ENCODE measurements at regions not wholly inside any gene's neighbourhood (a gene's known extent, or its start where the extent isn't known, plus 50 kb on each side); places are given as distances from the start of the nearest gene placed in this dataset.

DNA sequence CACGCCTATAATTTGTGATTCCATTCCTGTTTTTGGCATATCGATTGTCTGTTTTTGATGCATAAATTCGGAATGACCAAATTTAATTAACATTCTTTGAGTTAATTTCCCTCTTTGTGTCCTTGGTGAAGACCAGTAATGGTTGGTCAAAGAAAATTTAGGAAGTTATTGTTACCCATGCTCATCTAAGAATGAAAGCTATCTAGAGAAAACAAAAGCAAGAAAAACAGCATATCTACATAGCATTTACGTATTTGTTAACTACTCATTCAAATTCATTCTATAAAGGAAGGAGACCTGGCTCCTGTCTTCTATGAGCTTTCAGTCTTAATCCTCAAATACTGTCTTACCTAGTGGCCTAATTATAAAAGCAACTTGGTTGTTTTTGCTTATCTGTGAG is 59.2 kb upstream of the CHST9 start:
- DNase-seq = no peak

DNA sequence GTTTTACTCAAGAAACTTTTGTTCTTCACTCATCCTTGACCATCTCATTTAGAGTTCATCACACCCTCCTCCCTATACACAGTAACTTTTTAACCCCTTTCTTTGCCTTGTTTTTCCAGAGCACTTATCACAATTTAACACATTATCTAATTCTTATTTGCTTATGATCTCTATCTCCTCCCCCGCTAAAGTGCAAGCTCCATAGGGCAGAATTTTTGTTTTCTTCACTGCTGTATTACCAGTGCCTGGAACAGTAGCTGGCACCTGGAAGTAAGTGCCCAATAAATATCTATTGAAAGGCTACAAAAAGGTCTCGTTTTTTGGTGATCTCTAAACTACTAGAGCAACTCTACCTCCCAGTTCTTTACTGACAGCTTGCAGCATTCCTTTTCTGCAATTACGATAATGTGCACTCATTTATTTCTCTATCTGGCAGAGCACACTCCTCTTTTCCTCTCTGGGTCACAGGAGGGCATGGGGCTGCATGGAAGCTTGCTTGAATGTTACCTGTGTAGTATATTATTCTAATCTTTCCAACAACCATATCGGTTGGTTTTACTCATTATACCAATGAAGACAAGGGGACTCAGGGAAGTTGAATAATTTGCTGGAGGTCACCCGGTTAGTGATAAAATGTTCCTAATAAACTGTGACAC is 57.4 kb upstream of the CHST9 start:
- no peak for DNase-seq

DNA sequence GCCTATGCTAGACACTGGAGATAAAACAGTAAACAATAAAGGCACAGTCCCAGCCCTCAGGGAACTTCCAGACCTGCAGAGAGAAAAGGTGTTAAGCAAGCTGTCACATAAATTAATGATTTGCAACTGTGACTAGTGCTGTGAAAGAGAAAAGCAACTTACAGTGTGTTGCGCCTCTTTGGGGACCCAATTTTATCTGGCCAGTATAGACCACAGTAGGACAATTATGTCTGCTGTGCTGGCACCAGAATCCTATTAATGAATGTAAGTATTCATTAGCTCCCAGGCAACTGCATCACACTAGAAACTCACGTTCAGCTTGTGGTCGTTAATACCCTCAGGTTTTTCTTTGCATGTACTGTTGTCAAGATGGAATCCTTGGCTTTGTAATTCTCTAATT is 55.3 kb upstream of the CHST9 start:
- no peak for DNase-seq

DNA sequence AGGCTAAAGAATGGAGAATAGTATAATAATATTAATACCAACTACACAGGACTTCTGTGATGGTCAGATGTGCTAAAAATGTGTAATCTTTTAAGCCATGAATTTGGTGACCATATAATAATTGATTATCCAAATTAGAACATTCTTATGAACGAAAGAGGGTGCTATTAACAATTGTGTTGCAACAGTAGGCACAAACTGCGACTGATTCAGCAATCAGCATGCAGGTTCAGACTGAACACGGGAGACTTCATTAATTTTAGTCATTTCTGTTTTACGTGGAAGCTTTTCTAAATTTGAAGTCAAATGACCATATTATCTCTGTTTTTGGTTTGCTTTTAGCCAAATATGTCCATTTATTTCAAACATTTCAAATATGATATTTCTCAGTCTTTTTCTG is 54.6 kb upstream of the CHST9 start:
- no peak for DNase-seq

DNA sequence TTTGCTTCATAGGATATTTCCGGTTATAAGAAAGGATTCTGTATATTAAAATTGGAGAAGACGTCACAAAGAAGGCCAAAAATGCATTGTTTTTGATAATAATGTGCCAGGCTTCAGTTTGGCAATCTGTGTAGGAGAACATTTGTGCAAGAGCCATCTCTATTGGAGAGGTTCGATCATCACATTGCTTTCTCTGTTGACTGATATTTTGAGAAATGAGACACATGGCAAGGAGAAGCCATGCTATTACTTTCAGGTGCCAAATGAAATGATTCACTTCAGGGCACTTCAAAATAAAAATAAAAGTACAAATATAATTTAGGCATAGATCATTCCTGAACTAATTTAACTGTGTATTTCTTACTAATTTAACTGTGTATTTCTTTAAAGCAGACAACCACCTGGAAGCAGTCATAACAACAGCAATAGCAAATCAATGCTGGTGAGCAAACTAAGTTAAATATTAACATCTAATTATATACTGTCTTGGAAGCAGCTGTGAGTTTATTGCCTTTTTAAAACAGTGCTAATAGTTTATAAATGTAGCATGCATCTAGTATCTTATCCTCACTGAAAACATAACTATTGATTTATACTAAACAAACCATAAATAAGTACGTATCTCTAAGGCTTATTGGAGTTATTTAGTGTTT is 50.2 kb upstream of the CHST9 start:
- no peak for DNase-seq
